ENCODE measurements at regions not wholly inside any gene's neighbourhood (a gene's known extent, or its start where the extent isn't known, plus 50 kb on each side); places are given as distances from the start of the nearest gene placed in this dataset.

GRCh38 chr3:187942658-187943241 lies 197.5 kb upstream of the BCL6 start:
- ATAC-seq: no peak

GRCh38 chr3:187943677-187944389 lies 198.6 kb upstream of the BCL6 start:
- ATAC-seq (no peak), DNase-seq (no peak)
- intact Hi-C loops (cut with DNase I, micrococcal nuclease): no loop called here

More at GRCh38 chr3:187942658-187943241, 197.5 kb upstream of the BCL6 start:
- intact Hi-C loops (cut with DNase I, micrococcal nuclease): no loop called here
- no peak for DNase-seq

- ATAC-seq (no peak), DNase-seq (no peak)
- intact Hi-C loops (cut with DNase I, micrococcal nuclease): no loop called here
Measured at GRCh38 chr3:187944390-187945179, 199.3 kb upstream of the BCL6 start.

- ATAC-seq: no peak
- intact Hi-C loops (cut with DNase I, micrococcal nuclease): no loop called here
- DNase-seq: no peak
Measured at GRCh38 chr3:187945374-187945773, 200.1 kb upstream of the BCL6 start.

DNA sequence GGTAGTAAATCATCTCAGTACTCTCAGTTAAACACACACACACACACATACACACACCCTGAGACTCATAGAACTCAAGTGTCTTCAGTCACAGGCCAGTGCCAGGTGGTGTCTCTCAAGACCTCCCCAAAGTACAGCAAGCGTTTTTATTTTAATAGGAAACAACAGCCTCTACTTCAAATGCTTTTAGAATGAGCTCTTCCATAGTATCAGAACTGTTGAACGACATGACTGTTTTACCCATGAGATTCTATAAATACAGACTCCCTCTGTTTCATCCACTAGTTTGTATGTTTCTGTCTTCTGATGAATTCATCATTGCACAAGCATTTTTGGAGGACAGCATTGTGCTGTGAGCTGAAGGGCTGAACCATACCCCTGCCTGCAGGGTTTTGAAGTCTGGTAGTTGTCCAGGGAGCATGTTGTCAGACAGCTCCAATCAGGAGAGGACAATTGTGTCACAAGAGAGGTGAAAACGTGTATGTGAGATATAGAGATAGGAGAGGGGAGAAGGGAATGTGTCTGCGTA lies 201.0 kb upstream of the BCL6 start:
- intact Hi-C loops (cut with DNase I, micrococcal nuclease): no loop called here
- ATAC-seq (no peak), DNase-seq (no peak)

DNA sequence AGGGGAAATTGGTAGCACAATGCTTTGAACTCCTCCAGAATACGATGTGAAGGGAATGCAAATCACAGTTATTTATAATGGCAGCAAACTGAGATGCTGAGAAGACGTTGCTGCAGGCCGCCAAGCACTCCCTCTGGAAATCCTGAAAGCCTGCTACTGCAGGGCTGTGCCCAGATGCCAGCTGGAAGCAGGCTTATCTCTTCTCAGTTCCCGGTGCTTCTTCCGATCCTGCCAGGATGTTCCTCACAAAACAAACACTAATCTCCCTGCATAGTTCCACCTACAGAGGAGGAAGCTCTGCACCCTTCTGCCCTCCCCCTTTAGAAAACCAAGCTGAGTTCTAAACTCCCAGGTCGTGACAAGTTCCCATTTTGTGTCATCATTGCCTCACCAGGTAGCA lies 201.7 kb upstream of the BCL6 start:
- no peak for DNase-seq
- no peak for ATAC-seq
- intact Hi-C loops (cut with DNase I, micrococcal nuclease): no loop called here

DNA sequence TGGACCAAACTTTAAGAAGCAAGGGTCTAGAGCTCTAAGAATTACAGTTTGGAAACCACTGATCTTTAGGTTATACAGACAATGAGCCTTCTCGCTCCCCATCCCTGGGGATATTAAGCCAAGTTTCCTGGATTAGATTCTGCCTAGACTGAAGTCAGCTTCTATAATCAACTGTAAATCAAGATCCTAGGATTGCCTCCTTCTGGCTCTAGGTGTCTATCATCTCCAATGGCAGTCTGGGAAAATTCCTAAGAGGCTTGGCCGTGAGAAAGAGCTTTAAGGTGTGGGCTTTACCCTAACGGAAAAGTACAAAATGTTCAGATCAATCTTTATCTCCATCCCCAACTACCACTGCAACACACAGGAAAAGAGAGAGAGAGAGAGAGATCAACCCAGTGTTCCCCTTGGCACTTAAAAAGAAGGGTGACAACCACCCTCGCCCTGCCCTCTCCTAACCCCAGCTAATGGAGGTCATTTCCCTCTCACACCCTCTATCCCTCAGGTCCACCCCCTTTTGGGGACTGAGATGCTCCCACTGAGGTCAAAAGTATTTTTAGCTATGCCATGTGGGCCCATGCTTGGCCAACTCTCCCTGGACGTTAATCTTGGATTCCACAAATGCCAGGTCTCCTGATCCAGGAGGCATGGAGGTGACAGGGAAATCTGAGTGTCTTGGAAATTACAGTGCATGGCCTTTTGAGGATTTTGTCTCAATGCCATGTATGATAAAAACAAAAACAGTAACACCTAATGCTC lies 202.8 kb upstream of the BCL6 start:
- DNase-seq: no peak
- no peak for ATAC-seq
- intact Hi-C loops (cut with DNase I, micrococcal nuclease): no loop called here

GRCh38 chr3:187949093-187949820 lies 204.0 kb upstream of the BCL6 start:
- ATAC-seq: no peak
- DNase-seq: no peak
- intact Hi-C loops (cut with DNase I, micrococcal nuclease): no loop called here

- DNase-seq (no peak), ATAC-seq (no peak)
- intact Hi-C loops (cut with DNase I, micrococcal nuclease): no loop called here
Measured at GRCh38 chr3:187950671-187951070, 203.3 kb upstream of the LPP start.

DNA sequence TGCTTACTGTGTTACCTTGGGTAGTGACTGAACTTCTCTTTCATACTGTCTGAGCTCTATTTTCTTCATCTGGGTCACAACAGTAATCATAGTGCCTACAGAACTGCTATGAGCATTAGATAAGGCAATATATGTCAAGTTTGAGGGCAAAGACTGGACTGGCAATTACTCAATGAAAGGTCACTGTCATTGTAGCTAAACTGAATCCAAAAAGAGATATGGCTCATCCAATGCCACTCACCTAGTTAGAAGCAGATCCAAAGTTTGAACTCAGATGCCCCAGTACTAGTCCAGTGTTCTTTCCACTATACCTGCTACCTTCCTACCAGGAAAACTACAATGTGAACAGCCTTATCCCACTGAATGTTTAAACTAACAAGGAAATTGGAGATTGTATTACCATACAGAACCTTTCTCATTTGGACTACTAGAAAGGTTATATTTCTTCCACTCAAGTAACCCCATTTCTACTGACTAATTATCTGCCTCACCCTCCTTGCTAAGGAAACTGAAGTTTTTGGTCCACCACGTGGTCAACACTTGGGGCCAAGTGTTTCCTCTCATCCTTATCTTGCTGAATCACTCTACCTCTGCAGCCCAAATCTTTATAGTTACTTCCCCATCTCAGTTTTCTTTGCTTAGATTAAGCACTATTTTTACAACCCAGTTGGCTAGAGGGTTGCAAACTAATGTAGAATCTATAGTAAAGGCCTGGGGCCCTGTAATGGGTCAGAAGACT lies 202.3 kb upstream of the LPP start:
- intact Hi-C loops (cut with DNase I, micrococcal nuclease): no loop called here
- DNase-seq (no peak), ATAC-seq (no peak)

GRCh38 chr3:187952849-187953248 lies 201.1 kb upstream of the LPP start:
- DNase-seq: no peak
- intact Hi-C loops (cut with DNase I, micrococcal nuclease): no loop called here
- no peak for ATAC-seq

DNA sequence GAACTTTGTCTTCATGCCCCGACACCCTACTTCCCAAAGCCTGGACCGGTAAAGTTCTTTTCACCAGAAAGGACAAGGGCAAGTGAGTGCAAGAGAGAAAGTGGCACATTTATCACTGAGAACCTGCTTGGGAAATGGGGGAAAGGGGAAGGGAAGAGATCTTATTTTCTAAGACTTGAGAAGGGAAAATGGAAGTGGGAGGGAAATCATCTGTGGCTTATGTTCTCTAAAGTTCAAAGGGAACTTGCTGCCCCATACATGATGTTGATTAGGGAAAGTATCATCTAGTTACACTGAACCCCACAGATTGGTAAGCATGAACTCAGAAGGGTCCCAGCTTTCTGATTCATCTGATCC lies 199.5 kb upstream of the LPP start:
- intact Hi-C loops (cut with DNase I, micrococcal nuclease): no loop called here
- DNase-seq: no peak
- no peak for ATAC-seq

GRCh38 chr3:187954873-187955586 lies 198.9 kb upstream of the LPP start:
- intact Hi-C loops (cut with DNase I, micrococcal nuclease): no loop called here
- DNase-seq (no peak), ATAC-seq (peak; percentile 60)

DNA sequence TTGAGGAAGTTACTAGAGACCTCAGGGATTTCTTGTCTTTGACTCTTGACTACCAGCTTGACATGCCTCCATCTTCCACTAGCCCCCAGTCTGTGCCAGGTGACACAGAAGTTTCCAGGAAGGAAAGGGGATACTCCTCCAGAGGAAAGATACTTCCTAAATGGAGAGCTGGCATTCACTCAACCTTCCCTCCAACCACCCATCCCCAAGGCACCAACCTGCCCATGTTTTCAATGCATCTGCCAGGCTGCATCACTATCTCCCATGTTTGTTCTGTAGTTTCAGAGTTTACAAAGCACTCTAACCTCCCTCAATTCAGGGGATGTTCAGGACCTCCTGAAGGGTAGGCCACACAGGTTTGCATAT lies 198.4 kb upstream of the LPP start:
- no peak for ATAC-seq
- intact Hi-C loops (cut with DNase I, micrococcal nuclease): no loop called here
- no peak for DNase-seq

DNA sequence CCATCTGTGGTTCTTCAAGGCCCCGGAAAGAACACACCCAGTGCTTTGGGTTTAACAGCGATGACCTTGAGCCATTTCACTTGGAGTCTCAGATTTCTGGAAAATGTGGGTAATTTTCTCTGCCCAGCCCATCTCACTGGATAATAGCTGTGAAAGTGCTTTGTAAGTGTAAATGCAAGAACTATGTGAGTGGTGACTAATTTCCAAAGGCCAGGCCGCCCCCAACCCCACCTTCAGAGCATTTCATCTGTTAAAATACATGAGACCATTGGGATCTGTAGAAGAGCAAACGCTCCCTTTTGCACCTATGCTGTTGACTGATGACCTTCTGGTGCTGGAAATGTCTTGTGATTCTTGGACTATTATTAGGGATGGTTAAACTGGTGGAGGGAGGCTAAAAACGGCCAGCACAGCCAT lies 196.8 kb upstream of the LPP start:
- intact Hi-C loops (cut with DNase I, micrococcal nuclease): no loop called here
- DNase-seq: no peak
- no peak for ATAC-seq

DNA sequence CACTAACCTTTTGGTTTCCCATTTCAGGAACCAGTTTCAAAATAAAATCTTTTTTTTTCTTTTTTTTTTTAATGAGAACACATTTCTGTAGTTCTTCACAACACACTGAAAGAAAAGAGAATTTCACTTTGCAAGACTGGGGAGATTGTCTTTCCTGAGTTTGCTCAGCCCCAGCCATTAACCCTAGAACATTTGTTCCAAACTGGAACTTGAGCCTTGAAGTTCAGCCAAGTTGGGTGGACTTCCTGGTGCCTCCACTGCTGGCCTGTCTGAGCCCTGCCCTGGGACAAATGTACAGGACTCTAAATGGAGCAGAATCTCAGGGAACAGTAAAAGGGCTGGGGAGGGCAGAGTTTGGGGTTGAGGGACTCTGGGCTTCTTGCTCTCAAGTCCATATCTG lies 196.4 kb upstream of the LPP start:
- intact Hi-C loops (cut with DNase I, micrococcal nuclease): no loop called here
- DNase-seq (peak in 1 of 2 donors; percentile 37), ATAC-seq (peak; percentile 93)

GRCh38 chr3:187958432-187959003 lies 195.4 kb upstream of the LPP start:
- DNase-seq (peak in 1 of 2 donors; percentile 30), ATAC-seq (no peak)
- intact Hi-C loops (cut with DNase I, micrococcal nuclease): no loop called here

Data from left colon (tissue), 2 donors.